Hematopoietic multipotent progenitor cell (in vitro differentiated cells): ENCODE measurements at regions not wholly inside any gene's neighbourhood (a gene's known extent, or its start where the extent isn't known, plus 50 kb on each side); places are given as distances from the start of the nearest gene placed in this dataset. TPM values are rescaled to one million over a fixed set of nuclear protein-coding genes. Genes with fewer than 3 reads are reported as not detected.

ENCODE experiments used
- small RNA-seq: library from RNA; depleted of rRNA; stranded (forward); fragments of <200 nt; gene quantifications from one replicate; pipeline ENCODE3, GENCODE V24; 2012

Small RNAs in the stretch of these regions (small RNA-seq; reads per million reads assigned to genes)
- not detected for gene AC093787.1
